WI38 (cell line): ENCODE measurements at regions not wholly inside any gene's neighbourhood (a gene's known extent, or its start where the extent isn't known, plus 50 kb on each side); places are given as distances from the start of the nearest gene placed in this dataset.

ENCODE experiments used
- H3K4me3 ChIP-seq: 2 replicates; pipeline ENCODE4 v1.5.1; 2011; ENCODE audit warnings: low read depth, mild to moderate bottlenecking, control low read depth, low read length
- CTCF ChIP-seq: IDR thresholded peaks from 2 replicates; pipeline ENCODE4 v1.5.1; 2012; ENCODE audit warnings: low read depth, mild to moderate bottlenecking, control low read depth, low read length

GRCh38 chr10:120736377-120736776, 114.8 kb upstream of the WDR11 start:
- H3K4me3 ChIP-seq: no peak overlapping the region
- TF ChIP-seq CTCF: no peak

- no peak overlapping the region for H3K4me3 ChIP-seq
- no peak for TF ChIP-seq CTCF
Observed at GRCh38 chr10:120738658-120739057, 112.5 kb upstream of the WDR11 start.

GRCh38 chr10:120741396-120741795, 109.8 kb upstream of the WDR11 start:
- H3K4me3 ChIP-seq: no peak overlapping the region
- TF ChIP-seq CTCF: no peak

GRCh38 chr10:120742373-120742772, 108.8 kb upstream of the WDR11 start:
- H3K4me3 ChIP-seq: no peak overlapping the region
- TF ChIP-seq CTCF: no peak

- no peak for TF ChIP-seq CTCF
- H3K4me3 ChIP-seq: no peak overlapping the region
Observed at GRCh38 chr10:120744040-120744439, 107.1 kb upstream of the WDR11 start.

- H3K4me3 ChIP-seq: no peak overlapping the region
- no peak for TF ChIP-seq CTCF
Observed at GRCh38 chr10:120746001-120746777, 105.0 kb upstream of the WDR11 start.

GRCh38 chr10:120748519-120748918, 102.6 kb upstream of the WDR11 start:
- no peak overlapping the region for H3K4me3 ChIP-seq
- no peak for TF ChIP-seq CTCF
